ENCODE measurements at regions not wholly inside any gene's neighbourhood (a gene's known extent, or its start where the extent isn't known, plus 50 kb on each side); places are given as distances from the start of the nearest gene placed in this dataset.
"Not testable (repeated sequence)": the region's sequence is repeated elsewhere in the genome, so short reads cannot be mapped to it uniquely, and the experiment has no call there.

- CTCF ChIA-PET = no interaction called here
- POLR2A ChIA-PET = no interaction called here
- TF ChIP-seq HDGF (IDR thresholded peaks at IDR 0.05; ENCODE audit: borderline replicate concordance) = no peak
- no peak for TF ChIP-seq FOXA1 (IDR thresholded peaks at IDR 0.05)
- no peak for TF ChIP-seq LEF1 (IDR thresholded peaks at IDR 0.05; ENCODE audit: borderline replicate concordance)
- TF ChIP-seq SUZ12 (IDR thresholded peaks at IDR 0.05) = no peak
- TF ChIP-seq TARDBP (IDR thresholded peaks at IDR 0.05) = no peak
- TF ChIP-seq ARNT (IDR thresholded peaks at IDR 0.05) = no peak
- TF ChIP-seq BHLHE40 (IDR thresholded peaks at IDR 0.05; ENCODE audit: borderline replicate concordance) = no peak
- TF ChIP-seq FOXK2 (IDR thresholded peaks at IDR 0.05) = no peak
- TF ChIP-seq ZNF384 (IDR thresholded peaks at IDR 0.05) = no peak
- no peak for TF ChIP-seq CTBP1 (IDR thresholded peaks at IDR 0.05; ENCODE audit: borderline replicate concordance)
- TF ChIP-seq L3MBTL2 (conservative IDR thresholded peaks at IDR 0.05) = no peak
- TF ChIP-seq NFRKB (IDR thresholded peaks at IDR 0.05) = no peak
- no peak for TF ChIP-seq SP1 (IDR thresholded peaks at IDR 0.05)
- TF ChIP-seq PKNOX1 (IDR thresholded peaks at IDR 0.05) = no peak
- TF ChIP-seq ELF4 (IDR thresholded peaks at IDR 0.05) = no peak
- TF ChIP-seq FOXM1 (IDR thresholded peaks at IDR 0.05; ENCODE audit: borderline replicate concordance) = no peak
- no peak for DNase-seq (ENCODE audit: extremely low spot score)
These were observed 766.3 kb downstream of the ZNF385D start for GRCh38 chr3:20984594-20985205.

DNA sequence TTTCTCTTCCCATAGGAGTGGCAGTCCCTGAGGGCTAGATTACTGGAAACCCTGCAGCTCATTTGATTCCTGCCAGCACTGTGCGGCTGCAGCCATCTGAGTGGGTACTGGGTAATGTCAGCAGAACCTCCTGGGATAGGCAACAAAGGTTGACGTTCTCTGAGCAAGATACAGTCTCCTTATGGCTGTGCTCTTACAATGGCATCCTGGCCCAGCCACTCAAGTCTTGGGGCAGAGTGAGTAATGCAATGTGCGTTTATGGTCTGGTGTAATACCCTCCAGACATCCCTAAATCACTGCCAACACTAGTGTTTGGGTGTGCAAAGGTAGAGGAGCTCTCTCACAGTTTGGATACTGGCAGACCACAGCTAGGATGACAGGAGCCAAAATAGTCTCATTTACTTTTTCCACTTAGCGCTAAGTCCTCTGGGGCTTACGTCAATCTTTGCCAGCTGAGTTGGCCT, 775.8 kb downstream of the ZNF385D start:
- ChIA-PET CTCF (no interaction called here), POLR2A (no interaction called here)

DNA sequence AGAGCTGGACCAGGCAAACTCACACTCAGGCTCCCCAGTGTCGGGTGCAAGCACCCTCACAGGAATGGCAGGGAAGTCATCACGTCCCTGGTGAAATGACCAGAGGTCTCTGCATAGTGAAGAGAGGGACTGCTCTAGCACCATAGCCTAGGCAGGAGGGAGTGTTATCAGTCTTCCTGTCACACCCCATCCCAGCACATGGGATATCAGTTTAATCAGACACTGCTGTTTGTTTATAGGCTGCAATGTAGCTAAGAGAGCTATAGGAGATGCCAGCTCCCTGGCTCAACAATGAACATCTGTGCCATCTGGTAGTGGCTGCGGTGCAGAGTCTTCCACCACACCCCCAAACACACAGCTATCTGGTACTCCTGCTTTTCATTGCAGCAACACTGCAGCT, 776.6 kb downstream of the ZNF385D start:
- POLR2A ChIA-PET = no interaction called here
- no peak for DNase-seq (ENCODE audit: extremely low spot score)
- CTCF ChIA-PET = interaction anchor here (0.6 kb wide), 1 partner anchor 297 kb away, joined by 3 read pairs; no protein-coding TSS in a partner anchor

More for the DNA sequence above, 775.8 kb downstream of the ZNF385D start:
- no peak for DNase-seq (ENCODE audit: extremely low spot score)
- TF ChIP-seq FOXA1 (IDR thresholded peaks at IDR 0.05) = no peak

GRCh38 chr3:20970807-20971206, 780.2 kb downstream of the ZNF385D start:
- CTCF ChIA-PET; POLR2A ChIA-PET; DNase-seq (ENCODE audit: extremely low spot score): not testable (repeated sequence)

More for the DNA sequence above, 776.6 kb downstream of the ZNF385D start:
- TF ChIP-seq ZNF384 (IDR thresholded peaks at IDR 0.05) = no peak

GRCh38 chr3:20967485-20967884, 781.5 kb upstream of the SGO1 start:
- CTCF ChIA-PET; DNase-seq (ENCODE audit: extremely low spot score); POLR2A ChIA-PET: not testable (repeated sequence)

DNA sequence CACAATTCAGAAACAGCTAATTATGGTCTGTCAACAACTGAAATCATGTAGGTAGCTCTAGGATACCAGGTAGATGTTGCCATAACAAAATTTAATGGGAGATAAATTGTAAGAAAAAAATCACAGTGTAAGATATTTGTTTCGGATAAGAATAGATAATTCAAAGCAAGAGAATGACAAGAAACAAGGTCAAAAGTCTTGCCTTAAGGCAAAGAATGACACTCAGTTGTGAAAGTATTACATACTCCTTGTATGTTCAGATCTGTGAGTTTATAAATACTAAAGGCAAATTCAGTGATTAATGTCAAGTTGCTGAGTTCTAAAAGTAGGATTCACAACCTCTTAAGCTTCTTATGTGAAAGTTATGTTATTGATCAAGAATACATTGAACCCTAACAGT, 772.2 kb upstream of the SGO1 start:
- TF ChIP-seq BHLHE40 (IDR thresholded peaks at IDR 0.05; ENCODE audit: borderline replicate concordance) (no peak), FOXK2 (IDR thresholded peaks at IDR 0.05) (no peak), L3MBTL2 (conservative IDR thresholded peaks at IDR 0.05) (no peak), ZNF384 (IDR thresholded peaks at IDR 0.05) (no peak), NFRKB (IDR thresholded peaks at IDR 0.05) (no peak), FOXA1 (IDR thresholded peaks at IDR 0.05) (no peak), FOXM1 (IDR thresholded peaks at IDR 0.05; ENCODE audit: borderline replicate concordance) (no peak), ARNT (IDR thresholded peaks at IDR 0.05) (no peak), TARDBP (IDR thresholded peaks at IDR 0.05) (no peak), ELF4 (IDR thresholded peaks at IDR 0.05) (no peak), LEF1 (IDR thresholded peaks at IDR 0.05; ENCODE audit: borderline replicate concordance) (no peak), HDGF (IDR thresholded peaks at IDR 0.05; ENCODE audit: borderline replicate concordance) (no peak), CTBP1 (IDR thresholded peaks at IDR 0.05; ENCODE audit: borderline replicate concordance) (no peak), SP1 (IDR thresholded peaks at IDR 0.05) (no peak), SUZ12 (IDR thresholded peaks at IDR 0.05) (no peak), PKNOX1 (IDR thresholded peaks at IDR 0.05) (no peak)
- CTCF ChIA-PET = no interaction called here
- POLR2A ChIA-PET = no interaction called here

DNA sequence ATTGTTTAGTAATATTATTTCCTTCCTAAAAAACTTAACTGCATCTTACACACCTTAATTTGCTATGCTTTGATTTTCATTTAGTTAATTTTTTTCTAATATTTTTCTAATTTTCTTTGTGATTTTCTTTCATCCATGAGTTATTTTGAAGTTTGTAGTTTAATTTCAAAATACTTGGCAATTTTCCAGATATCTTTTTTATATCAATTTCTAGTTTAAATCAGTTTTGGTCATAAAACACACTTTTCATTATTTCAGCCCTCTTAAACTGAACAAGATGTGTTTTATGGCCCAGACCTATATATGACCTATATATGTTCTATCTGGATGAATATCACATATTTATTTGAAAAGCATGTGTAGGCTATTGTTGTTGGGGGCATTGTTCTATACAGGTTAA, 759.9 kb upstream of the SGO1 start:
- TF ChIP-seq FOXK2 (IDR thresholded peaks at IDR 0.05) (no peak), CTBP1 (IDR thresholded peaks at IDR 0.05; ENCODE audit: borderline replicate concordance) (no peak), SUZ12 (IDR thresholded peaks at IDR 0.05) (no peak), NFRKB (IDR thresholded peaks at IDR 0.05) (no peak), L3MBTL2 (conservative IDR thresholded peaks at IDR 0.05) (no peak), SP1 (IDR thresholded peaks at IDR 0.05) (no peak), TARDBP (IDR thresholded peaks at IDR 0.05) (no peak), ZNF384 (IDR thresholded peaks at IDR 0.05) (no peak), FOXA1 (IDR thresholded peaks at IDR 0.05) (no peak), BHLHE40 (IDR thresholded peaks at IDR 0.05; ENCODE audit: borderline replicate concordance) (no peak), PKNOX1 (IDR thresholded peaks at IDR 0.05) (no peak), ARNT (IDR thresholded peaks at IDR 0.05) (no peak)
- CTCF ChIA-PET = no interaction called here
- DNase-seq (ENCODE audit: extremely low spot score) = no peak
- POLR2A ChIA-PET = no interaction called here

More for the DNA sequence above, 772.2 kb upstream of the SGO1 start:
- no peak for DNase-seq (ENCODE audit: extremely low spot score)

All from HEK293T (cell line).